Stomach (tissue), 8 donors: ENCODE measurements at regions not wholly inside any gene's neighbourhood (a gene's known extent, or its start where the extent isn't known, plus 50 kb on each side); places are given as distances from the start of the nearest gene placed in this dataset.

Experiments used
- DNase-seq, 2 donors: peaks; one replicate each; pipeline versions ENCODE4 v3.0.0 to v3.0.0-alpha.2; 2013 to 2019
- H3K27ac ChIP-seq, 5 donors: fragments of 200-600 bp in 4 of 5; sonication (generic) in 4 of 5; one replicate each; pipeline ENCODE4 v1.5.1; 2013 to 2019; ENCODE audit warnings: mild to moderate bottlenecking in 1 of 5, moderate library complexity in 1 of 5
- H3K27me3 ChIP-seq, 3 donors: fragments of 200-600 bp; sonication (generic); one replicate each; pipeline ENCODE4 v1.5.1; 2017 to 2019; ENCODE audit warnings: mixed run types in 1 of 3
- H3K36me3 ChIP-seq, 4 donors: fragments of 200-600 bp; sonication (generic); 1 replicate in 3 of 4; 2 replicates in 1 of 4; pipeline ENCODE4 v1.5.1; 2016 to 2019
- H3K4me1 ChIP-seq, 4 donors: fragments of 200-600 bp; sonication (generic); one replicate each; pipeline ENCODE4 v1.5.1; 2016 to 2019
- H3K4me3 ChIP-seq, 4 donors: fragments of 200-600 bp; sonication (generic) in 3 of 4; one replicate each; pipeline ENCODE4 v1.5.1; 2016 to 2019; ENCODE audit warnings: mild to moderate bottlenecking in 1 of 4
- H3K9me3 ChIP-seq, 4 donors: fragments of 200-600 bp; sonication (generic); one replicate each; pipeline ENCODE4 v1.5.1; 2016 to 2019
- CTCF ChIP-seq, 7 experiments: fragments of 450-650 bp in 4 of 7; fragments of 200-600 bp in 3 of 7; sonication (generic) in 3 of 7; IDR thresholded peaks; one replicate each; pipeline ENCODE4 v1.5.1; 2016 to 2019; ENCODE audit warnings: antibody characterized with exemption in 7 of 7, control low read depth in 2 of 7, mild to moderate bottlenecking in 1 of 7
- EP300 ChIP-seq: sonication (generic); formaldehyde crosslinking; IDR thresholded peaks from one replicate; pipeline ENCODE4 v1.6.1; 2017; ENCODE audit warnings: antibody characterized with exemption
- POLR2A ChIP-seq, 4 donors: fragments of 450-650 bp; IDR thresholded peaks; one replicate each; pipeline ENCODE4 v1.6.1; 2016; ENCODE audit warnings: antibody characterized with exemption in 4 of 4, control low read depth in 2 of 4, mild to moderate bottlenecking in 1 of 4, moderate library complexity in 1 of 4
- POLR2AphosphoS5 ChIP-seq, 3 donors: sonication (generic); formaldehyde crosslinking; IDR thresholded peaks; one replicate each; pipeline ENCODE4 v1.6.1; 2016; ENCODE audit warnings: antibody characterized with exemption in 3 of 3
- WGBS, 5 donors: extraction: QIAGEN DNeasy Blood & Tissue Kit in 3 of 5; methylation state at CpG; one replicate each; pipeline versions ENCODE4 v1.1.5 to v1.1.7; 2013 to 2018; 5-methylcytosine and 5-hydroxymethylcytosine counted together
- intact Hi-C: fragments of 100-400 bp; cut with DNase I; formaldehyde crosslinking; loops from one replicate; pipeline ENCODE4 v1.15.1; 2023; ENCODE audit warnings: low total_unique reads
- donor health status: healthy with polysubstance abuse.
- donor health status: Bipolar disorder and iron deficiency.
- donor health status: healthy.

DNA sequence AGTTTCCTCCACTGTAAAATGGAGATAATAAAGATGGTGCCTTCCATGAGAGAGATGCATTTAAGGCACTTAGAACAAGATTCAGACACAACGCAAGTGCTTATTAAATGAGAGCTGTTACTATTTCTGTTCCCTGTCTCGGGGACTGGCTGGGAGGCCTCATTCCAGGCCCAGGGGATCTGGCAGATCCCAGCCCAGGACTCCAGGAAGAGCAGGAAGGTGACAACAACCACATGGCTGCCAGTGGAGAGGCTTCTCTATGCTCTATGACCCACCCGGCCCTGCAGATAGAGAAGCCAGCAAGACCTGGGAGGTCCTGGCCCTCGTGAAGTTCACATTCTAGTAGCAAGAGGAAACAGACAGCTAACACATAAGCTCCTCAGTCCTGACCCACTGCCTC, 175.5 kb downstream of the ACTL8 start:
- no peak overlapping the region for H3K4me3 ChIP-seq
- TF ChIP-seq POLR2AphosphoS5 (IDR thresholded peaks at IDR 0.05) = no peak
- TF ChIP-seq CTCF (IDR thresholded peaks at IDR 0.05) = no peak
- TF ChIP-seq POLR2A (IDR thresholded peaks at IDR 0.05) = no peak
- TF ChIP-seq EP300 = no peak
- H3K36me3 ChIP-seq = no peaks in the 10 kb centered on the region
- WGBS, 5 donors = 43 to 65% (median 52%) methylated on average over 4 of the region's 4 CpGs
- H3K27me3 ChIP-seq = peaks cover 0 to 73% (median 10%) of the 10 kb centered on the region in 3 donors
- peak in 1 of 2 donors; percentile 23 for DNase-seq
- H3K9me3 ChIP-seq = peaks cover 0 to 8% (median 0%) of the 10 kb centered on the region in 4 donors
- H3K4me1 ChIP-seq = peaks cover 5 to 30% (median 9%) of the 10 kb centered on the region in 4 donors
- intact Hi-C loops = no loop called here
- H3K27ac ChIP-seq = no peak overlapping the region

DNA sequence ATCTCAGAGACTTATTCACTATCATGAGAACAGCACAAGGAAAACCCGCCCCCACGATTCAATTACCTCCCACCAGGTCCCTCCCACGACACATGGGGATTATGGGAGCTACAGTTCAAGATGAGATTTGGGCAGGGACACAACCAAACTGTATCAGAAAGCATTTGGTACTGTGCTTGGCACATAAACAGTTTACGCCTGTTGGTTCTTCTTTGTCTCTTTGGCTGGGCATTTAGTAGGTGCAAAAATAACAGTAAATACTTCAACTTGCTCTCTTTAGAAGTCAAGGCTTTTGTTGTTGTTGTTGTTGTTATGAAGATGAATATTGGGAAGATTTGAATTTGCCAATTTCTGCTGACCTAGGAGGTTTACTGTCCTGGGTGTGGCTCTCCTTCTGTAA, 175.4 kb upstream of the IGSF21 start:
- 65 to 87% (median 76%) methylated on average over 4 of the region's 4 CpGs for WGBS, 5 donors
- TF ChIP-seq POLR2A (IDR thresholded peaks at IDR 0.05) (no peak), POLR2AphosphoS5 (IDR thresholded peaks at IDR 0.05) (no peak), EP300 (no peak), CTCF (IDR thresholded peaks at IDR 0.05) (no peak)
- DNase-seq = no peak
- H3K9me3 ChIP-seq = peaks cover 0 to 8% (median 0%) of the 10 kb centered on the region in 4 donors
- peaks cover 5 to 24% (median 9%) of the 10 kb centered on the region in 4 donors for H3K4me1 ChIP-seq
- H3K27me3 ChIP-seq = peaks cover 0 to 61% (median 6%) of the 10 kb centered on the region in 3 donors
- no peak overlapping the region for H3K4me3 ChIP-seq
- H3K27ac ChIP-seq = no peak overlapping the region
- H3K36me3 ChIP-seq = no peaks in the 10 kb centered on the region
- intact Hi-C loops = no loop called here

DNA sequence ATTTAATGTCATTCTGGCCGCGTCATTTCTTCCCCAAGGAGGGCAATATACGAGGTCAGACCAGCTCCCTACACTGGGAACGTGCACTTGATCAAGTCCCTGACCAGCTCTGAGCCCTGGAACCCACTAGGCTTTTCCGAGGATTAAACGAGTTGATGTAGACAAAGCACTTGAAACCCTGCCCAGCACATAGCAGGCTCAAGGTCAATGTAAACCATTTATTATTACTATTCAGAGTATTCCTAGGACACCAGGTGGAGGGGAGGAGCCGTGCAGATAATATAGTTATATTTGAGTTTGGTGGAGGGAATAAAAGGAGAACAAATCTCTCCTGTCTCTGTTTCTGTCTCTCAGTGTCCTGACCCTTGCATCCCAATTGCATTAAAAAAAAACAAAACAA, 174.1 kb upstream of the IGSF21 start:
- DNase-seq = peak in 1 of 2 donors; percentile 12
- 48 to 64% (median 56%) methylated on average over 7 of the region's 7 CpGs for WGBS, 5 donors
- no peak overlapping the region for H3K27ac ChIP-seq
- peaks cover 0 to 8% (median 0%) of the 10 kb centered on the region in 4 donors for H3K9me3 ChIP-seq
- no peak overlapping the region for H3K4me3 ChIP-seq
- H3K27me3 ChIP-seq = peaks cover 0 to 57% (median 0%) of the 10 kb centered on the region in 3 donors
- intact Hi-C loops = no loop called here
- peaks cover 5 to 28% (median 9%) of the 10 kb centered on the region in 4 donors for H3K4me1 ChIP-seq
- TF ChIP-seq EP300 = no peak
- no peak for TF ChIP-seq POLR2AphosphoS5 (IDR thresholded peaks at IDR 0.05)
- no peaks in the 10 kb centered on the region for H3K36me3 ChIP-seq

DNA sequence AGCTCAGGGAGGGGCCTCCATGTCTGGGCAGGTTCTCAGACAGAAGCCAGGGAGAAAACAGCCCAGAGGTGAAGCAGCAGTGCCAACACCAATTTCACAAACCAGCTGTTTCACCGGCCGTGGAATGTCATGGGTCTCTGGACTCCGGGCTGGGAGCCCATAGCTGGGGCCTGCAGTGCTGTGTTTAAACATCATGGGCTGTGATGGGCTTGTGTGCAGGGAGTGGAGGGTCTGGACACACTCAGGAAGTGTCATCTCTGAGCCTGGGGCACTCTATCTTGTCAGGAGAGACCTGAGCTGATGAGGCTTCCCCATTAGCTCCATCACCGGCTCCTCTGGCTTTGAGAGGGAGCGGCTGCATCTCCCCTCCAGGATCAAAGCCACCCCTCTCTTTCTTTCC, 173.6 kb upstream of the IGSF21 start:
- H3K4me3 ChIP-seq = no peak overlapping the region
- intact Hi-C loops = no loop called here
- WGBS, 5 donors = 47 to 64% (median 52%) methylated on average over 5 of the region's 5 CpGs
- H3K27ac ChIP-seq = no peak overlapping the region
- H3K4me1 ChIP-seq = peaks cover 5 to 29% (median 9%) of the 10 kb centered on the region in 4 donors
- DNase-seq = peak in 1 of 2 donors; percentile 50
- no peaks in the 10 kb centered on the region for H3K36me3 ChIP-seq
- TF ChIP-seq POLR2A (IDR thresholded peaks at IDR 0.05) = no peak
- no peak for TF ChIP-seq EP300
- TF ChIP-seq CTCF (IDR thresholded peaks at IDR 0.05) = no peak
- no peak for TF ChIP-seq POLR2AphosphoS5 (IDR thresholded peaks at IDR 0.05)
- H3K27me3 ChIP-seq = peaks cover 0 to 52% (median 0%) of the 10 kb centered on the region in 3 donors
- peaks cover 0 to 8% (median 0%) of the 10 kb centered on the region in 4 donors for H3K9me3 ChIP-seq

DNA sequence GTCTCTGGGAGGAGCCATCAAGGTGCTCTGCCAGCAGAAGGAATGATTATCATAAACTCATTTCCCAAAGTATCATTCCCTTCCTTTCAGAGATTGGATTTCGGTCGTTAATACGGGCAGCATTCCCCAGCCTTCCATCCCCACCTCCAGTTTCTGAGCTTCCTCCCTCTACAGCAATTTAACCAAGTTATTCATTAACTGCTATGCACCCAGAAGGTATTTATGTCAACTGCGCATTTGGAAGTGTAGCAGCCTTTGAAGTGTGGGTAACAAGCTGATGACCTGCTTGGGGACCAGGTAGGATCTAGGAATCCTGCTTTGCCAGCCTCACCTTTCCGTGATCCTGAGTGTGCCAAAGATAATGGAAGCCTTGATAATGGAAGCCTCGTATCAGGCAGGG, 172.4 kb upstream of the IGSF21 start:
- Histone ChIP-seq H3K4me3 (no peak overlapping the region), H3K27ac (no peak overlapping the region), H3K27me3 (peaks cover 0 to 40% (median 0%) of the 10 kb centered on the region in 3 donors), H3K4me1 (peaks cover 5 to 24% (median 9%) of the 10 kb centered on the region in 4 donors), H3K9me3 (peaks cover 0 to 8% (median 0%) of the 10 kb centered on the region in 4 donors), H3K36me3 (no peaks in the 10 kb centered on the region)
- intact Hi-C loops = no loop called here
- WGBS, 5 donors = 30 to 50% (median 36%) methylated on average over 6 of the region's 6 CpGs
- TF ChIP-seq EP300 (no peak), POLR2A (IDR thresholded peaks at IDR 0.05) (no peak), CTCF (IDR thresholded peaks at IDR 0.05) (no peak), POLR2AphosphoS5 (IDR thresholded peaks at IDR 0.05) (no peak)
- DNase-seq = peak in 1 of 2 donors; percentile 12
